CD4-positive, alpha-beta T cell treated with Interleukin-12 subunit alpha and Interleukin-12 subunit beta, for 1 hour (primary cell): ENCODE measurements at regions not wholly inside any gene's neighbourhood (a gene's known extent, or its start where the extent isn't known, plus 50 kb on each side); places are given as distances from the start of the nearest gene placed in this dataset.

Source experiments
- DNase-seq: peaks from one replicate; pipeline ENCODE4 v3.0.0-alpha.2; 2020

- DNase-seq = no peak
Observed at GRCh38 chr9:14517154-14517906, 175.9 kb downstream of the ZDHHC21 start.

GRCh38 chr9:14516656-14517055 lies 176.6 kb downstream of the ZDHHC21 start:
- no peak for DNase-seq

- DNase-seq = no peak
Observed at GRCh38 chr9:14515571-14516198, 177.5 kb downstream of the ZDHHC21 start.

GRCh38 chr9:14515049-14515448 lies 178.2 kb downstream of the ZDHHC21 start:
- no peak for DNase-seq

GRCh38 chr9:14512942-14513341 lies 180.3 kb downstream of the ZDHHC21 start:
- DNase-seq = no peak

GRCh38 chr9:14511452-14511851 lies 181.8 kb downstream of the ZDHHC21 start:
- no peak for DNase-seq

GRCh38 chr9:14508884-14509283 lies 184.3 kb downstream of the ZDHHC21 start:
- no peak for DNase-seq

- DNase-seq = no peak
Observed at GRCh38 chr9:14501366-14501765, 187.4 kb upstream of the NFIB start.

GRCh38 chr9:14500705-14501104 lies 186.8 kb upstream of the NFIB start:
- DNase-seq = no peak

- no peak for DNase-seq
Observed at GRCh38 chr9:14499976-14500375, 186.0 kb upstream of the NFIB start.

GRCh38 chr9:14498824-14499223 lies 184.9 kb upstream of the NFIB start:
- no peak for DNase-seq

- DNase-seq = no peak
Observed at GRCh38 chr9:14497476-14497875, 183.5 kb upstream of the NFIB start.

GRCh38 chr9:14488421-14489190 lies 174.7 kb upstream of the NFIB start:
- DNase-seq = no peak

- no peak for DNase-seq
Observed at GRCh38 chr9:14487547-14488185, 173.7 kb upstream of the NFIB start.

- no peak for DNase-seq
Observed at GRCh38 chr9:14485366-14485765, 171.4 kb upstream of the NFIB start.

GRCh38 chr9:14482856-14483255 lies 168.9 kb upstream of the NFIB start:
- no peak for DNase-seq

- no peak for DNase-seq
Observed at GRCh38 chr9:14480526-14480925, 166.6 kb upstream of the NFIB start.

- no peak for DNase-seq
Observed at GRCh38 chr9:14479163-14479560, 165.2 kb upstream of the NFIB start.

- no peak for DNase-seq
Observed at GRCh38 chr9:14478175-14479162, 164.5 kb upstream of the NFIB start.

GRCh38 chr9:14471041-14471440 lies 157.1 kb upstream of the NFIB start:
- DNase-seq = no peak

GRCh38 chr9:14467675-14468374 lies 153.9 kb upstream of the NFIB start:
- no peak for DNase-seq

GRCh38 chr9:14466828-14467227 lies 152.9 kb upstream of the NFIB start:
- DNase-seq = no peak
